HS-27A (cell line): ENCODE measurements at regions not wholly inside any gene's neighbourhood (a gene's known extent, or its start where the extent isn't known, plus 50 kb on each side); places are given as distances from the start of the nearest gene placed in this dataset.
"Not testable (repeated sequence)": the region's sequence is repeated elsewhere in the genome, so short reads cannot be mapped to it uniquely, and the experiment has no call there.

Source experiments
- DNase-seq: peaks from one replicate; pipeline ENCODE4 v3.0.0-alpha.2; 2012; ENCODE audit warnings: low read depth, missing footprints

- DNase-seq: no peak
These were observed 421.7 kb upstream of the ZNF462 start for GRCh38 chr9:106441283-106441682.

- DNase-seq: no peak
These were observed 419.4 kb upstream of the ZNF462 start for GRCh38 chr9:106443520-106443919.

GRCh38 chr9:106445107-106445506 lies 417.9 kb upstream of the ZNF462 start:
- DNase-seq: no peak

- DNase-seq: no peak
These were observed 413.5 kb upstream of the ZNF462 start for GRCh38 chr9:106449336-106449927.

- DNase-seq: no peak
These were observed 412.4 kb upstream of the ZNF462 start for GRCh38 chr9:106450549-106450948.

- DNase-seq: no peak
These were observed 411.7 kb upstream of the ZNF462 start for GRCh38 chr9:106451223-106451622.

GRCh38 chr9:106456581-106456980 lies 406.4 kb upstream of the ZNF462 start:
- no peak for DNase-seq

- DNase-seq: no peak
These were observed 395.7 kb upstream of the ZNF462 start for GRCh38 chr9:106467113-106467864.

- no peak for DNase-seq
These were observed 395.2 kb upstream of the ZNF462 start for GRCh38 chr9:106467865-106468164.

GRCh38 chr9:106468431-106468830 lies 394.5 kb upstream of the ZNF462 start:
- DNase-seq: no peak

GRCh38 chr9:106478312-106478711 lies 384.7 kb upstream of the ZNF462 start:
- DNase-seq: no peak

GRCh38 chr9:106478727-106479126 lies 384.2 kb upstream of the ZNF462 start:
- no peak for DNase-seq

- no peak for DNase-seq
These were observed 383.3 kb upstream of the ZNF462 start for GRCh38 chr9:106479679-106480078.

- no peak for DNase-seq
These were observed 381.9 kb upstream of the ZNF462 start for GRCh38 chr9:106481013-106481609.

- no peak for DNase-seq
These were observed 380.2 kb upstream of the ZNF462 start for GRCh38 chr9:106482733-106483132.

GRCh38 chr9:106486685-106487084 lies 376.3 kb upstream of the ZNF462 start:
- no peak for DNase-seq

GRCh38 chr9:106487266-106487665 lies 375.7 kb upstream of the ZNF462 start:
- no peak for DNase-seq

- not testable (repeated sequence) for DNase-seq
These were observed 370.8 kb upstream of the ZNF462 start for GRCh38 chr9:106492126-106492525.

GRCh38 chr9:106500171-106500570 lies 362.8 kb upstream of the ZNF462 start:
- no peak for DNase-seq

- not testable (repeated sequence) for DNase-seq
These were observed 361.8 kb upstream of the ZNF462 start for GRCh38 chr9:106501210-106501609.

GRCh38 chr9:106502930-106503329 lies 360.0 kb upstream of the ZNF462 start:
- no peak for DNase-seq

- DNase-seq: no peak
These were observed 359.2 kb upstream of the ZNF462 start for GRCh38 chr9:106503759-106504158.

- DNase-seq: no peak
These were observed 336.2 kb upstream of the ZNF462 start for GRCh38 chr9:106526716-106527204.
